ENCODE measurements at regions not wholly inside any gene's neighbourhood (a gene's known extent, or its start where the extent isn't known, plus 50 kb on each side); places are given as distances from the start of the nearest gene placed in this dataset.

GRCh38 chr7:142698429-142698828 lies 50.8 kb upstream of the PRSS1 start:
- TF ChIP-seq CTCF (conservative IDR thresholded peaks at IDR 0.05; ENCODE audit: control insufficient read depth, insufficient read depth, low read depth, low read length), result no peak
- H3K4me3 ChIP-seq (ENCODE audit: control insufficient read depth, low read depth, low read length), result no peak overlapping the region
- no peak for DNase-seq (ENCODE audit: low read depth)

GRCh38 chr7:142697270-142697669 lies 52.0 kb upstream of the PRSS1 start:
- no peak overlapping the region for H3K4me3 ChIP-seq (ENCODE audit: control insufficient read depth, low read depth, low read length)
- no peak for TF ChIP-seq CTCF (conservative IDR thresholded peaks at IDR 0.05; ENCODE audit: control insufficient read depth, insufficient read depth, low read depth, low read length)
- DNase-seq (ENCODE audit: low read depth), result no peak

- no peak overlapping the region for H3K4me3 ChIP-seq (ENCODE audit: control insufficient read depth, low read depth, low read length)
- no peak for TF ChIP-seq CTCF (conservative IDR thresholded peaks at IDR 0.05; ENCODE audit: control insufficient read depth, insufficient read depth, low read depth, low read length)
Observed at GRCh38 chr7:142696456-142697179, 52.7 kb upstream of the PRSS1 start.

DNA sequence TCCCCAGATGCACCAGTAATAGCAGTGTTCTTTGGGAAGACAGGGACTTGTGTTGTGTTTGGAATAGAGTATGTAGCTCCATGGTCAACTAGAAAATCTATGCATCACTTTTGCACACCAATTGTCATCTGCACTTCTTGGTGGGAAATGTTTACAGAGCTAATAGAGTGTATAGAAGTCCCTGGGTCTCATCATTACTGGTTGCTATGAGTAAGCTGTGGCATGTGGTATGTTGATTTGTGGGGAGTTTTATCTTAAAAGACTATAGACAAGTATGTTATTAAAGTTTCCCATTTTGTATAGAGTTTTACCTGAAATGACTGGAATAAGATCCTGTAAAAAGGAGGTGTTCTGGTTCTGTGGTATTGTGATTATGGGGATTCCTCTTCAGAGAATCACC lies 55.4 kb upstream of the PRSS1 start:
- H3K4me3 ChIP-seq (ENCODE audit: control insufficient read depth, low read depth, low read length), result no peak overlapping the region
- TF ChIP-seq CTCF (conservative IDR thresholded peaks at IDR 0.05; ENCODE audit: control insufficient read depth, insufficient read depth, low read depth, low read length), result no peak
- no peak for DNase-seq (ENCODE audit: low read depth)

More at GRCh38 chr7:142696456-142697179, 52.7 kb upstream of the PRSS1 start:
- DNase-seq (ENCODE audit: low read depth), result no peak

GRCh38 chr7:142690554-142691182 lies 58.6 kb upstream of the PRSS1 start:
- no peak for DNase-seq (ENCODE audit: low read depth)
- no peak overlapping the region for H3K4me3 ChIP-seq (ENCODE audit: control insufficient read depth, low read depth, low read length)

GRCh38 chr7:142689439-142690120 lies 59.7 kb upstream of the PRSS1 start:
- TF ChIP-seq CTCF (conservative IDR thresholded peaks at IDR 0.05; ENCODE audit: control insufficient read depth, insufficient read depth, low read depth, low read length), result peak; percentile 16
- no peak for DNase-seq (ENCODE audit: low read depth)
- H3K4me3 ChIP-seq (ENCODE audit: control insufficient read depth, low read depth, low read length), result no peak overlapping the region

More at GRCh38 chr7:142690554-142691182, 58.6 kb upstream of the PRSS1 start:
- no peak for TF ChIP-seq CTCF (conservative IDR thresholded peaks at IDR 0.05; ENCODE audit: control insufficient read depth, insufficient read depth, low read depth, low read length)
